ENCODE measurements at regions not wholly inside any gene's neighbourhood (a gene's known extent, or its start where the extent isn't known, plus 50 kb on each side); places are given as distances from the start of the nearest gene placed in this dataset.

GRCh38 chr16:8305201-8305600, 285.1 kb downstream of the TMEM114 start:
- no peak overlapping the region for H2AFZ ChIP-seq (ENCODE audit: low read depth, low read length, poor library complexity, severe bottlenecking)
- no peak overlapping the region for H3K9ac ChIP-seq (ENCODE audit: low read length)
- H3K36me3 ChIP-seq (ENCODE audit: control insufficient read depth in 1 of 2, insufficient read depth in 2 of 2, low read length in 2 of 2) = no peaks in the 10 kb centered on the region
- POLR2A ChIA-PET = no interaction called here
- DNase-seq (ENCODE audit: low read depth, low spot score) (no peak), ATAC-seq (no peak)
- RAD21 ChIA-PET (ENCODE audit: low non-redundant PET in 1 of 2, low total read pairs in 2 of 2, uncharacterized antibody in 2 of 2, unreplicated experiment in 2 of 2) = no interaction called here
- CTCF ChIA-PET = no interaction called here
- TF ChIP-seq MAX (IDR thresholded peaks at IDR 0.05) = no peak
- TF ChIP-seq JUND (IDR thresholded peaks at IDR 0.05) = no peak
- TF ChIP-seq CBX3 (IDR thresholded peaks at IDR 0.05; ENCODE audit: low read depth) = no peak
- no peak for TF ChIP-seq SIN3A (IDR thresholded peaks at IDR 0.05; ENCODE audit: low read depth)
- TF ChIP-seq ZFX (IDR thresholded peaks at IDR 0.05) = no peak
- TF ChIP-seq EZH2phosphoT487 (IDR thresholded peaks at IDR 0.05; ENCODE audit: borderline replicate concordance) = no peak
- no peak for TF ChIP-seq ATF3 (IDR thresholded peaks at IDR 0.05)
- no peak for TF ChIP-seq RAD21 (IDR thresholded peaks at IDR 0.05; ENCODE audit: low read depth)
- TF ChIP-seq FOSL1 (IDR thresholded peaks at IDR 0.05; ENCODE audit: low read depth) = no peak
- TF ChIP-seq CTCF (IDR thresholded peaks at IDR 0.05 in 2 of 3, conservative IDR thresholded peaks at IDR 0.05 in 1 of 3; ENCODE audit: borderline replicate concordance in 1 of 3, insufficient read depth in 1 of 3, low read depth in 2 of 3, low read length in 2 of 3) = no peak
- no peak for TF ChIP-seq ZBTB33 (IDR thresholded peaks at IDR 0.05; ENCODE audit: extremely low read depth, insufficient replicate concordance, low read length)
- TF ChIP-seq EZH2 (IDR thresholded peaks at IDR 0.05) = no peak
- TF ChIP-seq ELF1 (IDR thresholded peaks at IDR 0.05; ENCODE audit: borderline replicate concordance, low read depth) = no peak
- TF ChIP-seq POLR2AphosphoS5 (IDR thresholded peaks at IDR 0.05; ENCODE audit: low read depth, low read length) = no peak
- no peak for TF ChIP-seq SP1 (IDR thresholded peaks at IDR 0.05; ENCODE audit: low read depth)
- TF ChIP-seq YY1 (IDR thresholded peaks at IDR 0.05; ENCODE audit: extremely low read depth, insufficient replicate concordance, low read depth, low read length) = no peak
- intact Hi-C loops (cut with micrococcal nuclease) = no loop called here
- no peaks in the 10 kb centered on the region for H4K20me1 ChIP-seq (ENCODE audit: insufficient read depth)
- H3K9me3 ChIP-seq (ENCODE audit: control insufficient read depth in 1 of 2, insufficient read depth in 1 of 2, low read depth in 1 of 2, low read length in 2 of 2) = peaks cover 0 to 10% of the 10 kb centered on the region in 2 experiments; a peak in 1 of 4 replicates
- H3K4me1 ChIP-seq (ENCODE audit: control insufficient read depth in 1 of 2, insufficient read depth in 2 of 2, low read length in 2 of 2) = no peaks in the 10 kb centered on the region
- H3K9me2 ChIP-seq (ENCODE audit: insufficient read depth) = no peaks in the 10 kb centered on the region
- no peak overlapping the region for H3K27ac ChIP-seq (ENCODE audit: low read depth, low read length)
- no TSS peak for BruUV-seq (replicated peaks)
- H3K4me2 ChIP-seq (ENCODE audit: low read length) = no peak overlapping the region
- H3K27me3 ChIP-seq (ENCODE audit: insufficient read depth, low read length) = no peaks in the 10 kb centered on the region
- no peaks in the 10 kb centered on the region for H3K79me2 ChIP-seq (ENCODE audit: insufficient read depth, low read length)
- no peak overlapping the region for H3K4me3 ChIP-seq (replicated peaks in 1 of 2; ENCODE audit: low read depth in 1 of 2, low read length in 2 of 2)

Measured in HCT116 (cell line).